AG08395 (cell line): ENCODE measurements at regions not wholly inside any gene's neighbourhood (a gene's known extent, or its start where the extent isn't known, plus 50 kb on each side); places are given as distances from the start of the nearest gene placed in this dataset.
"Not testable (repeated sequence)": the region's sequence is repeated elsewhere in the genome, so short reads cannot be mapped to it uniquely, and the experiment has no call there.

ENCODE experiments used
- DNase-seq: peaks from one replicate; pipeline ENCODE4 v3.0.0; 2012; ENCODE audit warnings: mixed read lengths, low spot score

- DNase-seq = no peak
Observed at GRCh38 chr3:10706156-10706739, 109.8 kb upstream of the SLC6A11 start.

GRCh38 chr3:10706740-10707399 lies 109.2 kb upstream of the SLC6A11 start:
- no peak for DNase-seq

- DNase-seq = no peak
Observed at GRCh38 chr3:10707400-10708215, 108.4 kb upstream of the SLC6A11 start.

GRCh38 chr3:10708216-10708893 lies 107.7 kb upstream of the SLC6A11 start:
- no peak for DNase-seq

- no peak for DNase-seq
Observed at GRCh38 chr3:10709110-10709781, 106.8 kb upstream of the SLC6A11 start.

- no peak for DNase-seq
Observed at GRCh38 chr3:10712121-10712520, 103.9 kb upstream of the SLC6A11 start.

- DNase-seq = no peak
Observed at GRCh38 chr3:10713656-10714055, 102.4 kb upstream of the SLC6A11 start.

- DNase-seq = no peak
Observed at GRCh38 chr3:10715886-10716285, 100.1 kb upstream of the SLC6A11 start.

GRCh38 chr3:10716964-10717363 lies 99.1 kb upstream of the SLC6A11 start:
- DNase-seq = no peak

- DNase-seq = no peak
Observed at GRCh38 chr3:10717756-10718155, 98.3 kb upstream of the SLC6A11 start.

GRCh38 chr3:10721101-10721500 lies 94.9 kb upstream of the SLC6A11 start:
- DNase-seq = no peak

- DNase-seq = no peak
Observed at GRCh38 chr3:10722911-10723310, 93.1 kb upstream of the SLC6A11 start.

- DNase-seq = no peak
Observed at GRCh38 chr3:10723991-10724390, 92.0 kb upstream of the SLC6A11 start.

GRCh38 chr3:10725067-10725466 lies 91.0 kb upstream of the SLC6A11 start:
- no peak for DNase-seq

- DNase-seq = no peak
Observed at GRCh38 chr3:10725846-10726245, 90.2 kb upstream of the SLC6A11 start.

GRCh38 chr3:10726787-10727186 lies 89.2 kb upstream of the SLC6A11 start:
- no peak for DNase-seq

GRCh38 chr3:10729439-10729838 lies 86.6 kb upstream of the SLC6A11 start:
- DNase-seq = no peak

- no peak for DNase-seq
Observed at GRCh38 chr3:10732292-10732691, 83.7 kb upstream of the SLC6A11 start.

GRCh38 chr3:10733297-10733696 lies 82.7 kb upstream of the SLC6A11 start:
- no peak for DNase-seq

- DNase-seq = not testable (repeated sequence)
Observed at GRCh38 chr3:10736444-10736843, 79.6 kb upstream of the SLC6A11 start.

- DNase-seq = no peak
Observed at GRCh38 chr3:10737785-10738184, 78.2 kb upstream of the SLC6A11 start.
